ENCODE measurements at regions not wholly inside any gene's neighbourhood (a gene's known extent, or its start where the extent isn't known, plus 50 kb on each side); places are given as distances from the start of the nearest gene placed in this dataset.
"Not testable (repeated sequence)": the region's sequence is repeated elsewhere in the genome, so short reads cannot be mapped to it uniquely, and the experiment has no call there.

DNA sequence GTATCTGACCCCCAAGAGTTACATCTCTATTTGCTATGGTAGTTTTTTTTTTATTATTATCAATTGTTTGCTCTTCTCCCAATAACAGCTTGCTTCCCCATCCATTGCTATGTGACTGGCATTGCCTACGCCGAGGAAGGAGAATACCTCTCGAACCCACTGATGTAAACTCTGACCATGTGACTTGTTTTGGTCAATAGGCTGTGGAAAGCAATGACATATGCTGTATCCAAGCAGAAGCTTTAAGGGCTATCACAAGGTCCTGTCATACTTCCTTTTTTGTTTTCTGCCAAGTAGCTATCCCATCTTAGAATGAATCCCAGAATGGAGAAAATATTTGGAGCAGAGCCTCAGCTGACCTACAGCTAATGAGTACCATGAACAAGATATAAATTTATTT lies 111.0 kb upstream of the FRMD4B start:
- H3K36me3 Mint-ChIP-seq (ENCODE audit: insufficient read depth): no peaks in the 10 kb centered on the region
- H3K4me3 Mint-ChIP-seq: no peak overlapping the region
- no peak for ATAC-seq (replicated peaks)

DNA sequence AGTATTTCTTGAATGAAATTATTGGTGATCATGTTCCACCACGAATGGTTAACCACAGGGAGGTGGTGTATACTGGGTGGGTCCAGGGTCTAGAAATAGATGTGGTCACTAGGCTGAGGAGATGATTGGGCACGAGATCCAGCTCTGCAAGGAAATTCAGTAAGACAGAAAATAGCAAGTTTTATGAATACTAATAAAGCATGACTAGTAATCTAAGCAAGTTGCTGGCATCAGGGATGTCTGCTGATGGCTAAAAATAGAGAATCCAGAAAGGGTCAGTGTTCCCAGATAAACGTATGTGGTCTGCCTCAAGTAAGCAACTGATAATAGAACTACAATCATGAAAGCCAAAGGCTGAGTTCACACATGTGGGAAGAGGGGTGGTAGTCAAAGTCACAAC lies 108.3 kb upstream of the FRMD4B start:
- H3K36me3 Mint-ChIP-seq (ENCODE audit: insufficient read depth): no peaks in the 10 kb centered on the region
- H3K4me1 Mint-ChIP-seq (ENCODE audit: low read depth in 2 of 2): no peaks in the 10 kb centered on the region

More for the DNA sequence above, 111.0 kb upstream of the FRMD4B start:
- no peak for DNase-seq
- no peaks in the 10 kb centered on the region for H3K4me1 Mint-ChIP-seq (ENCODE audit: low read depth in 2 of 2)
- peaks cover 0 to 6% of the 10 kb centered on the region in 2 donors for H3K9me3 Mint-ChIP-seq
- peaks cover 24 to 37% of the 10 kb centered on the region in 2 donors for H3K27me3 Mint-ChIP-seq
- H3K27ac Mint-ChIP-seq: no peak overlapping the region

DNA sequence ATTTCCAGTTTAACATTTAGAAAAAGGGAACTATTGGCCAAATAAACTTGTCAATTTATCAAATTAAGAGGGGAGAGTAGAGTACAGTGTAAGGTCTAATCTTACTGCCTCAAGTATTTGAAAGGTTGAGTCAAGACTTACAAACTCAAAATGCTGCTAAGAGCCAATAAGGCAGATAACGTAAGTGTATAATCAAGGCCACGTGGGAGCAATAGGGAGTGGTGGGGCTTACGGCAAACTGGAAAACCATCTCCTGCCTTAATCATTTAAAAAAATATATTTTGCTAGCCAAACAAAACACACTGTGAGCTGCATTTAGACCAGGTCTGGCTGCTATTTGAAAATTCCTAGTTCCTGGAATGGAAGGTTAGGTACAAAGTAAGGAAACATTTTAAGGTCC lies 107.3 kb upstream of the FRMD4B start:
- Mint-ChIP-seq H3K36me3 (ENCODE audit: insufficient read depth) (no peaks in the 10 kb centered on the region), H3K4me3 (no peak overlapping the region), H3K9me3 (no peaks in the 10 kb centered on the region), H3K4me1 (ENCODE audit: low read depth in 2 of 2) (no peaks in the 10 kb centered on the region), H3K27ac (no peak overlapping the region), H3K27me3 (peaks cover 6 to 14% of the 10 kb centered on the region in 2 donors)
- ATAC-seq (replicated peaks) (no peak), DNase-seq (no peak)

More for the DNA sequence above, 108.3 kb upstream of the FRMD4B start:
- ATAC-seq (replicated peaks) (no peak), DNase-seq (no peak)
- peaks cover 0 to 4% of the 10 kb centered on the region in 2 donors for H3K9me3 Mint-ChIP-seq
- H3K4me3 Mint-ChIP-seq: no peak overlapping the region
- H3K27me3 Mint-ChIP-seq: peaks cover 9 to 20% of the 10 kb centered on the region in 2 donors
- no peak overlapping the region for H3K27ac Mint-ChIP-seq

DNA sequence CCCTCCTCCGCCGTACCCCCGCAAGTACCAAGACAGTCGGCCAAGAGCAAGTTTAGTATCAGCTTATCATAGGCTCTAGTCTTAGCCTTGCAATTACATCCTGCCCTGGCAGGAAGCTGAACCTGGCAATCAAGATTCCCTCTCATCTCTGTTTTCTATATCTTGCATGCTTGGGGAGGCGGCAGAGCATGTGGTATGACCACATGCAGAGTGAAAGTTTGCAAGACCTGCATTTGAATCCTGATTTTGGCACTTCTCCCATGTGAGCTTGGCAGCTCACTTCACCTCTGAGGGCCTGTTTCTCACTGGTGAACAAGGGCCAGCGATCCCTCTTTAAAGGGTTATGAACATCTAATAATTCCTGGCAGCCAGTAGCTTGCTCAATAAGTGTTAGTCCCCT lies 106.1 kb upstream of the FRMD4B start:
- no peak for ATAC-seq (replicated peaks)
- peaks cover 6 to 14% of the 10 kb centered on the region in 2 donors for H3K27me3 Mint-ChIP-seq
- DNase-seq: no peak
- H3K4me1 Mint-ChIP-seq (ENCODE audit: low read depth in 2 of 2): no peaks in the 10 kb centered on the region
- H3K36me3 Mint-ChIP-seq (ENCODE audit: insufficient read depth): no peaks in the 10 kb centered on the region
- no peaks in the 10 kb centered on the region for H3K9me3 Mint-ChIP-seq
- no peak overlapping the region for H3K27ac Mint-ChIP-seq
- no peak overlapping the region for H3K4me3 Mint-ChIP-seq

DNA sequence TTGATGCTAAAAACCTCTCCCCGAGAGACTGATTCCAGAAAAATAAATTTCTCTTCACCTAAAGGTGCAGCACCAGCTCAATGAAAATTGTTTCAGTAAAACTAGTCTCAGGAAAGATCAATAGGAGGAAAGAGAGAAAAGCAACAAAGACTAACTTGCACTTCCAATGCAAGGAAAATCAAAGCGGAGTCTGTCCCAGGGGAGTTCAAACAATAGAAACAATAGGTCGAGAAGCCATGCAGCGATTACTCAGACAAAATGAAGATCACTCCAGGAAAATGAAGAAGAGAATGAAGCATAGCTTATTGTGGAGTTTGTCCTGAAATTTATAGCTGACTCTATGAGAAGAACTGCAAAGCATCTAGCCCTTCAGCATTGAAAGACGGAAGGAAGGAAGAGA lies 105.1 kb upstream of the FRMD4B start:
- H3K4me3 Mint-ChIP-seq: no peak overlapping the region

DNA sequence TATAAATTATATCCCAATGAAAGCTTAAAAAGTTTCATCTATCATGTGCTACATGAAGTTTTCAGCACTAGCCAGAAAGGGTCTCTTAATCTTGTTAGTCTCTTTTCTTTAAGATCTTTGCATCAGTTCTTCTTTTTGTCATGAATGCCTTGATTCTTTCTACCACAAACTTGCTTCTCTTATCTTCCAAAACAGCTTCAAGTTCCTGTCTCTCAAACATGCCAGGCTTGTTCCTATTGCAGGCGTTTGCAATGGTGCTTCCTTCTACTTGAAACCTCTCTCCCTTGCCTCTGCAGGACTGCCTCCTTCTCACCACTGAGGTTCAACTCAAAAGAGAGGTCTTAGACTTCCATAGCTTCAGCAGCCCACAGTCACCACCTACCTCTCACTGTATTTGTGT lies 104.3 kb upstream of the FRMD4B start:
- ATAC-seq (replicated peaks): no peak
- no peaks in the 10 kb centered on the region for H3K4me1 Mint-ChIP-seq (ENCODE audit: low read depth in 2 of 2)
- DNase-seq: no peak
- no peaks in the 10 kb centered on the region for H3K36me3 Mint-ChIP-seq (ENCODE audit: insufficient read depth)
- H3K9me3 Mint-ChIP-seq: no peaks in the 10 kb centered on the region
- no peak overlapping the region for H3K27ac Mint-ChIP-seq
- H3K27me3 Mint-ChIP-seq: peaks cover 16 to 29% of the 10 kb centered on the region in 2 donors
- H3K4me3 Mint-ChIP-seq: no peak overlapping the region

More for the DNA sequence above, 105.1 kb upstream of the FRMD4B start:
- Mint-ChIP-seq H3K27me3 (peaks cover 13 to 24% of the 10 kb centered on the region in 2 donors), H3K27ac (no peak overlapping the region), H3K4me1 (ENCODE audit: low read depth in 2 of 2) (no peaks in the 10 kb centered on the region), H3K36me3 (ENCODE audit: insufficient read depth) (no peaks in the 10 kb centered on the region), H3K9me3 (no peaks in the 10 kb centered on the region)
- ATAC-seq (replicated peaks): no peak
- DNase-seq: no peak

DNA sequence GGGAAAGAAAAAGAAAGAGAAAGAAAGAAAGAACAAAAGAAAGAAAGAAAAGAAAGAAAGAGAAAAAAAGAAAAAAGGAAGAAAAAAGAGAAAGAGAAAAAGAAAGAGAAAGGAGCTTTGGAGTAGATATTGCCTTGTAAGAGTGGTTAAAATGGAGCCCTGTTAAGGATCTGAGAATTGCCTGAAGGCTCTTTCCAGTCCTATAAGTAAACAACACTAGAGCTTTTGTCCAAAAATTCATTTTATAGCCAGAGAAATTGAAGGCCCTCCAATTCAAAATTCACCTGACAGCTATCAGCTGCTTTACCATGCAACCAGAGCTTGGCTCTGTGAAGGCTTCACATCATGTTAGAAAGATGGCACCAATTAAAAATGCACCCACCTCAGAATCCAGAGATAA lies 102.1 kb upstream of the FRMD4B start:
- no peaks in the 10 kb centered on the region for H3K4me1 Mint-ChIP-seq (ENCODE audit: low read depth in 2 of 2)
- ATAC-seq (replicated peaks) (no peak), DNase-seq (no peak)
- no peaks in the 10 kb centered on the region for H3K9me3 Mint-ChIP-seq
- H3K4me3 Mint-ChIP-seq: no peak overlapping the region
- no peak overlapping the region for H3K27ac Mint-ChIP-seq
- H3K36me3 Mint-ChIP-seq (ENCODE audit: insufficient read depth): no peaks in the 10 kb centered on the region
- peaks cover 25 to 34% of the 10 kb centered on the region in 2 donors for H3K27me3 Mint-ChIP-seq

DNA sequence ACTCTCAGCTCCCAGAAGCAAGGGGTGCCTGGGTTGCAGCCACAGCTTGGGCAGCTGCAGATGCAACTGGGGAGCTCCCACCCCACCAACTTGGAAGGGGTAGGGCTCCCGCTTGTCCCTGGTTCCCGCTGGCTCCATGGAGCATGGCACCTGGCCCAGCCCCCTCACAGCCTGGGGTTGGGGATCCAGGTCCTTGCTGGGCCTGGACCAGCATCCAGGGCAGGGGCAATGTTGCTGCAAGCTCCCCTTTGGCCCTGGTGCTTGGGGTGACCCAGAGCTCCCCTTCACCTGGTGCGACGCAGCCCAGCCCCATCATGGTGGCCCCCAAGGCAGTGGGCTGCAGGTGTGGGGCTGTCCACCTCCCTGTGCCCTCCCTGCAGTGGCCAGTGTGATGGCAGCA lies 99.6 kb upstream of the FRMD4B start:
- no peaks in the 10 kb centered on the region for H3K9me3 Mint-ChIP-seq

DNA sequence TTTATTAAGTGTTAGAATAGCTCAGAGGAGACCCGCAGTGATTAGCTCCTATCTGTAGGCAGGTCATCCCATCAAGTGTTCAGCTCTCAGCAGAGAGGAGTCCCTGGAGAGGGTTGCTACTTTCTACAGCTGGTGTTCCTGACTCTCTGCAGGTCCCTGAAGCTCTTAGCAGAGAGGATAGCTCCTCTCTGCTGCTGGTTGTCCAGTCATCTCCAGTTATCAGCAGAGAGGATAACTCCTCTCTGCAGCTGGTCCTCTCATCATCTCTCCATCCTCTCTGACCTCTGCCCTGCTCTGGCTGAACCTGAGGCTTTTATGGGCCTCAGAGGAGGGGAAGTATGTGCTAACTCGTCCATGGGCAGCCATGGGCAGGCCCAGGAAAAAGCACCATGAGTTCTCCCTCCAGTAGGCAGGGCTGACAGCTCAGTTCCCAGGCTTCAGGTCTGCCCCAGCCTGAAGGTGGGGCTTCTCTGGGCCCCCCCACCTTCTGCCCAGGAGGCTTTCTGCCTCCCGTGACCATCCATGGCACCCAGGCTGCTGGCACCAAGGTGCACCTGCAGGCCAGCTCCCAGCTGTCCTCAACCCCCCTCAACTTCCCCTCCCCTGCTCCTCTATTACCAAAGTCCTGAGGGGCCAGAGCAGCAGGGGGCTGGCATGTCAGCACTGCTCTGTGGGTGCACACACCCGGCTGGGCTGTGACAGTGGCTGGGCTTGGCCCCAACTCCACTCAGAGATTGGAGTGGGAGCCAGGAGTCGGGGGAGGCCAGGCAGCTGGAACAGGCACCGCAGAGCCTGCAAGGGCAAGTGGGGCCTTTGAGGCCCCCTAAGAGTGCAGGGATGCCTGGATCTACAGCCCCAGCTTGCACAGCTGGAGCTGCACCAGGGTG lies 98.9 kb upstream of the FRMD4B start:
- Mint-ChIP-seq H3K27me3 (peaks cover 39 to 56% of the 10 kb centered on the region in 2 donors), H3K9me3 (no peaks in the 10 kb centered on the region), H3K36me3 (ENCODE audit: insufficient read depth) (no peaks in the 10 kb centered on the region), H3K27ac (no peak overlapping the region), H3K4me1 (ENCODE audit: low read depth in 2 of 2) (no peaks in the 10 kb centered on the region), H3K4me3 (no peak overlapping the region)
- DNase-seq (no peak), ATAC-seq (replicated peaks) (no peak)

More for the DNA sequence above, 99.6 kb upstream of the FRMD4B start:
- peaks cover 39 to 56% of the 10 kb centered on the region in 2 donors for H3K27me3 Mint-ChIP-seq
- DNase-seq: no peak
- no peak for ATAC-seq (replicated peaks)
- H3K27ac Mint-ChIP-seq: no peak overlapping the region
- H3K36me3 Mint-ChIP-seq (ENCODE audit: insufficient read depth): no peaks in the 10 kb centered on the region
- H3K4me1 Mint-ChIP-seq (ENCODE audit: low read depth in 2 of 2): no peaks in the 10 kb centered on the region
- no peak overlapping the region for H3K4me3 Mint-ChIP-seq

DNA sequence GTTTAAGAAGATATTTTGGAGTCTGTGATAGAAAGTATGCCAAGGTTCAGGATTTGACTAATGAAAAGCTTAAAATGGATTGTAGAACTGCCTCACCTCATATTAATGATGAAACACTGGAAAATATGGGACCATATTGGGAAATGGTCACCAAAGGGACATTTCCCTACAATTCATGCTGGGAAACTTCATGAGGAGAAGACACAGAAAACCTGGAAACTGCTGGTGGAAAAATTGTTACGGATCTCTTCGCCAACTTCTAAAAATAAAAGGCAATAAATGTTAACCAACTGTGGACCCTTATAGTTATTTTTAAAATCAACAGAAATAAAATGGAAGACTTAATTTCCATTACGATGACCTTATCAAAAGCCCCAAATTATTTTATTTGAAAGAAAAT lies 97.6 kb upstream of the FRMD4B start:
- Mint-ChIP-seq H3K4me1 (ENCODE audit: low read depth in 2 of 2) (no peaks in the 10 kb centered on the region), H3K36me3 (ENCODE audit: insufficient read depth) (no peaks in the 10 kb centered on the region), H3K27me3 (peaks cover 40 to 56% of the 10 kb centered on the region in 2 donors), H3K9me3 (no peaks in the 10 kb centered on the region), H3K27ac (no peak overlapping the region), H3K4me3 (no peak overlapping the region)
- ATAC-seq (replicated peaks): no peak
- DNase-seq: no peak

DNA sequence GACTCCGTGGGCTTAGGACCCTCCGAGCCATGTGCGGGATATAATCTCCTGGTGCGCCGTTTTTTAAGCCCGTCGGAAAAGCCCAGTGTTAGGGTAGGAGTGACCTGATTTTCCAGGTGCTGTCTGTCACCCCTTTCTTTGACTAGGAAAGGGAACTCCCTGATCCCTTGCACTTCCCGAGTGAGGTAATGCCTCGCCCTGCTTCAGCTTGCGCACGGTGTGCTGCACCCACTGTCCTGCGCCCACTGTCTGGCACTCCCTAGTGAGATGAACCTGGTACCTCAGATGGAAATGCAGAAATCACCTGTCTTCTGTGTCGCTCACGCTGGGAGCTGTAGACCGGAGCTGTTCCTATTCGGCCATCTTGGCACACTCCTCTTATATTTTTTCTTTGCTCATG lies 95.1 kb upstream of the FRMD4B start:
- H3K4me1 Mint-ChIP-seq (ENCODE audit: low read depth in 2 of 2); H3K4me3 Mint-ChIP-seq; H3K36me3 Mint-ChIP-seq (ENCODE audit: insufficient read depth); H3K9me3 Mint-ChIP-seq; H3K27ac Mint-ChIP-seq; ATAC-seq (replicated peaks); DNase-seq: not testable (repeated sequence)
- peaks cover 38 to 46% of the 10 kb centered on the region in 2 donors for H3K27me3 Mint-ChIP-seq

DNA sequence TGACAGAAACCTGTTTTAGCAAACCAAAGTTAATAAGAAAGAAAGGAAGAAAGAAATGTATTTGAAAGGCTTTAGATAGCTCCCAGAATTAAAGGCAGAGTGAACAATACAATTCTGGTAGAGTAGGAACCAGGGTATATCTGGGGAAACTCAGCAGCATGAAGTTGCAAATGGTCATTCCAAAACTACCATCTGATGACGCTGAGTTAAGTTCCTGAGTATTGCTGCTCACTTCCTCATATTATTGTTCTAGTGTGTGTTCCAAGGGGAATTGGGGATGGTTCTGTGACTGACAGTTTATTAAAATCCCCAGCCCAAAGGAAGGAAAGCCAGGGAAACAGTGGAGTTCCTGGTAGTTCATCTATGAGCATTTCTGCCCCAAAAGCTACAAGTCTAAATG lies 88.3 kb upstream of the FRMD4B start:
- no peaks in the 10 kb centered on the region for H3K36me3 Mint-ChIP-seq (ENCODE audit: insufficient read depth)
- no peak overlapping the region for H3K4me3 Mint-ChIP-seq
- H3K4me1 Mint-ChIP-seq (ENCODE audit: low read depth in 2 of 2): no peaks in the 10 kb centered on the region
- H3K9me3 Mint-ChIP-seq: no peaks in the 10 kb centered on the region
- no peak overlapping the region for H3K27ac Mint-ChIP-seq
- peaks cover 17 to 19% of the 10 kb centered on the region in 2 donors for H3K27me3 Mint-ChIP-seq
- ATAC-seq (replicated peaks) (no peak), DNase-seq (no peak)

DNA sequence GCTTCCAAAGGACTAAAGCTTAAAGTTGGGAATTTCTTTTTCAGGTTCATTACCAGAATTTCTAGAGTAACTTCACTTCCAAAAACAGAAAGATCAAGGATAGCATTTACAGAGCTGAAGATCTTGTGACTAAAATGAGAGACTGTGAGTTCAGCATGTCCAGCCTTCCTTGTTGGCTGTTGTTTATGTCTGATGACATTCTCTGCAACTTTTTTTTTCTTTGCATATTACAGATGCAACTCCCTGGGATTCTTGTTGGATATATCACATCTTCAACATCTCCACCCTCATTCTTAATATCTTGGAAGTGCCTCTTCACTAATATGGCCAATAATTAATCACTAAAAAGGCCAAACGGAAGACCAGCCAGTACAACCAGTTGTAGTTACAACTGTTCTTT lies 86.2 kb upstream of the FRMD4B start:
- Mint-ChIP-seq H3K27ac (no peak overlapping the region), H3K9me3 (no peaks in the 10 kb centered on the region), H3K4me3 (no peak overlapping the region), H3K36me3 (ENCODE audit: insufficient read depth) (no peaks in the 10 kb centered on the region), H3K4me1 (ENCODE audit: low read depth in 2 of 2) (no peaks in the 10 kb centered on the region), H3K27me3 (peaks cover 18 to 25% of the 10 kb centered on the region in 2 donors)
- ATAC-seq (replicated peaks) (no peak), DNase-seq (no peak)

DNA sequence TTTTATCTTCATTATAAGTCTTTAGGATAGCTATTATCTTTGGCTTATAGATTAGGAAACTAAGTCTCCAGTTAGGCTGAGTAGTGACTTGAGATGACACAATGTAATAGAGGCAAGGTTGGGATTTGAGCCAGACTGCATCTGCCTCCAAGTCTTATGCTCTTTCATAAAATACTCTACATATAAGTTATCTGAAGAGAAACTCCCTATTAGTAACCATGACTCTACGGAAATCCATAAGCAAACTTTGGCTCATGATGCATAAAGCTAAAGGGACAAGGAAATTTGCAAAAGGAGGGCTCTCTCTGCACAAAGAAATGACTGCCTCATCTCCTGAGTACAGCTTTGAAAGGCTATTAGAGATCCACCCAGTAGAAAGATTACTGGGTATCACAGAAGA lies 77.6 kb upstream of the FRMD4B start:
- Mint-ChIP-seq H3K36me3 (ENCODE audit: insufficient read depth) (no peaks in the 10 kb centered on the region), H3K4me1 (ENCODE audit: low read depth in 2 of 2) (no peaks in the 10 kb centered on the region), H3K4me3 (no peak overlapping the region), H3K27ac (no peak overlapping the region), H3K27me3 (peaks cover 7 to 30% of the 10 kb centered on the region in 2 donors), H3K9me3 (no peaks in the 10 kb centered on the region)
- no peak for DNase-seq
- no peak for ATAC-seq (replicated peaks)
